ENCODE measurements at regions not wholly inside any gene's neighbourhood (a gene's known extent, or its start where the extent isn't known, plus 50 kb on each side); places are given as distances from the start of the nearest gene placed in this dataset.

DNA sequence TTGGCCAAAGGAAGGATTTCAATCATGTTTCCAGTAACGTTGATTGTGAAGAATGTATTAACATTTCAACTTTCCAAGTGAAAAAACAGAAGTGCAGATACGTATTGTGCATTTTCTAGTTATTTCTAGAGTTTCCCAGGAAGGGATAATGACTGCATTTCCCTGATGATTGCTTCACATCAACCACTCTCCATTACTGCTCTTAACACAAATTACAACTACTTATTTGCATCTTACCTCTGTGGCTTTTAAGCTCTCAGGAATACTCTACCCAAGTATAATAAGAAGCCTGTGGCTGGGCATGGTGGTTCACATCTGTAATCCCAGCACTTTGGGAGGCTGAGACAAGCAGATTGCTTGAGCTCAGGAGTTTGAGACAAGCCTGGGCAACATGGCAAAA lies 582.5 kb downstream of the ZNF385D start:
- POLR2A ChIA-PET: no interaction called here
- no peak for DNase-seq
- H3K27me3 Mint-ChIP-seq: no peaks in the 10 kb centered on the region
- H3K4me3 Mint-ChIP-seq: no peak overlapping the region
- intact Hi-C loops (cut with micrococcal nuclease): no loop called here
- H3K27ac Mint-ChIP-seq: no peak overlapping the region
- no peaks in the 10 kb centered on the region for H3K4me1 Mint-ChIP-seq (ENCODE audit: low read depth)
- CTCF ChIA-PET: no interaction called here
- H3K9me3 Mint-ChIP-seq: peaks cover 2% of the 10 kb centered on the region
- H3K36me3 Mint-ChIP-seq: no peaks in the 10 kb centered on the region

DNA sequence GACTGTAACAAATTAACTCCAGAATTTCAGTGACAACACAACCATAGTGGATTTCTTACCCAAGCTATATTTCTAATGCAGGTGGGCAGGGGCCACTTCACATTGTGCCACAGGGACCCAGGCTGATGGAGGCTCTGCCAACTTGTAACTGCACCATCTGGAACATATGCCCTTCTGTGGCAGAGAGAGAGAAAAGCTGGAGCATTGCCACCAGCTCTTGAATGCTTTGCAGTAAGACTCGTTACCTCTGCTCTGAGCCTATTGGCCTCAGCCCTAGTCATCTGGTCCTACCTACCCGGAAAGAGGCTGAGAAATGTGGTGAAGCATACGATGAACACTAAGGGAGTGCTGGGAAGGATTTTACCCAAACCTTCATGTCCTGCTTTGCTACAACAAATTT lies 587.1 kb downstream of the ZNF385D start:
- ChIA-PET CTCF (no interaction called here), POLR2A (no interaction called here)
- intact Hi-C loops (cut with micrococcal nuclease): no loop called here
- no peak overlapping the region for H3K4me3 Mint-ChIP-seq
- no peaks in the 10 kb centered on the region for H3K4me1 Mint-ChIP-seq (ENCODE audit: low read depth)
- no peaks in the 10 kb centered on the region for H3K36me3 Mint-ChIP-seq
- H3K27me3 Mint-ChIP-seq: no peaks in the 10 kb centered on the region
- peaks cover 7% of the 10 kb centered on the region for H3K9me3 Mint-ChIP-seq
- no peak overlapping the region for H3K27ac Mint-ChIP-seq
- no peak for DNase-seq

DNA sequence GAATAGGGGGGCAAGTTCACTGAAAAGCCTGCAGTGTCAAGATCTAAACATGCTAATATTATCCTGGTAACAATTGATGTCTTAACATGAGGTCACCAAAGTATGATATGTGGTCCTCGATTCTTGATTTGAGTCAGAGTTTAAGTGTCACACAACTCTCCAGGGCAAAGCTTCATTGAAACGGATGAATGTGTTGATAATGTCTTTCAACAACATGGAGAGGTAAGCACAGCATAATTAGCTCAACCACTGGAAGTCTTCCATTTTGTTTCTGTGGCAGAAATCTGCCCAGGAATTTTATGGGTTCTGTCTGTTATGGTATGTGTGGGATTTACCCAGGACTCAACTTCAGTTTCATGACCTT lies 591.5 kb downstream of the ZNF385D start:
- no peaks in the 10 kb centered on the region for H3K4me1 Mint-ChIP-seq (ENCODE audit: low read depth)
- peaks cover 23% of the 10 kb centered on the region for H3K9me3 Mint-ChIP-seq
- POLR2A ChIA-PET: no interaction called here
- no peak overlapping the region for H3K27ac Mint-ChIP-seq
- DNase-seq: no peak
- CTCF ChIA-PET: no interaction called here
- H3K4me3 Mint-ChIP-seq: no peak overlapping the region
- H3K27me3 Mint-ChIP-seq: no peaks in the 10 kb centered on the region
- intact Hi-C loops (cut with micrococcal nuclease): no loop called here
- no peaks in the 10 kb centered on the region for H3K36me3 Mint-ChIP-seq

DNA sequence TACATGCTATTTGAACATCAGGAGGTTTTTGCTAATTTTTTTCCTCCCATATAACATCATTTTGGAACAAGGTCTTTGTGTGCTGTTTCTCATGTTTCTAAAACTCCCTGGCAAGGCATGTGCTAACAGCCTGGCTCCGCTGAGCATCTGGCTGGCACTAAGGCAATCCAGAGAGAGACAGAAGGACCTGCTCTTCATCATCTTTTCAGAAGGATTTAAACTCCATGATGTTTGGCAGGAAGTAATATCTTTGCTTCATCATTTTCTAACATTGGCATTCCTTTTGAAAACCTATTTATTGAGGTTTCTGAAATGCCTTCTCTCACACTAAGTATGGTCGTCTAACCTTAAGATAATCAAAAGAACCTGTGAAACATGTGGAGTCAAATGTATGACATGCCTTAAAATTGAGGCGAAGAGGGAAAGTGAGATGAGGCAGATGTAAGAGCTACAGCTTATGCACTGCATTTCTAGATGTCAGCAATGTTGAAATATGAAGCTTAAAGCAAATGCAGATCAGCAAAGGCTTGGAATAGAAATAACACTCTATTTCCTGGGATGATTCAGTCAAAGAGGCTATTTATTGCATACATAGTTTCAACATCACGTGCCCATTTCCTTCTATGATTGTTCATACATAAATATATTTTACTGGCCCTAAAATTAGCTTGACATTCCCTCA lies 592.0 kb downstream of the ZNF385D start:
- Mint-ChIP-seq H3K9me3 (peaks cover 23% of the 10 kb centered on the region), H3K27me3 (no peaks in the 10 kb centered on the region), H3K27ac (no peak overlapping the region), H3K4me1 (ENCODE audit: low read depth) (no peaks in the 10 kb centered on the region), H3K4me3 (no peak overlapping the region), H3K36me3 (no peaks in the 10 kb centered on the region)
- ChIA-PET POLR2A (no interaction called here), CTCF (no interaction called here)
- intact Hi-C loops (cut with micrococcal nuclease): no loop called here
- no peak for DNase-seq

DNA sequence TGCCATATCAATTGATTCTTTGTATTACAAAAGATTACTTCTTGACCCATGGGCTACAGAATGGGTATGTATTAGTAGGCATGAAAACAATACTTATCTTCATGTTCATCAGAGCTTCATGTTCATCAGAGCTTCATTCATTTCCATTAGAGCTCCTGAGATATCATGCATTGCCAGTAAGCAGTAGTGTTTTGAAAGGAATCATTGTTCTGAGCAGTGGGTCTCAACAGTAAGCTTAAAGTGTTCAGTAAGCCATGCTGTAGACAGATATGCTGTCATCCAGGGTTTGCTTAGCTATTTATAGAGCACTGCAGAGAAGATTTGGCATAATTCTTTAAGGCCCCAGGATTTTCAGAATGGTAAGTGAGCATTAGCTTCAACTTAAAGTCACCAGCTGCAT lies 596.1 kb downstream of the ZNF385D start:
- no peak overlapping the region for H3K4me3 Mint-ChIP-seq
- CTCF ChIA-PET: no interaction called here
- no peaks in the 10 kb centered on the region for H3K4me1 Mint-ChIP-seq (ENCODE audit: low read depth)
- H3K36me3 Mint-ChIP-seq: no peaks in the 10 kb centered on the region
- H3K27me3 Mint-ChIP-seq: no peaks in the 10 kb centered on the region
- peaks cover 20% of the 10 kb centered on the region for H3K9me3 Mint-ChIP-seq
- intact Hi-C loops (cut with micrococcal nuclease): no loop called here
- no peak overlapping the region for H3K27ac Mint-ChIP-seq
- no peak for DNase-seq
- POLR2A ChIA-PET: no interaction called here

DNA sequence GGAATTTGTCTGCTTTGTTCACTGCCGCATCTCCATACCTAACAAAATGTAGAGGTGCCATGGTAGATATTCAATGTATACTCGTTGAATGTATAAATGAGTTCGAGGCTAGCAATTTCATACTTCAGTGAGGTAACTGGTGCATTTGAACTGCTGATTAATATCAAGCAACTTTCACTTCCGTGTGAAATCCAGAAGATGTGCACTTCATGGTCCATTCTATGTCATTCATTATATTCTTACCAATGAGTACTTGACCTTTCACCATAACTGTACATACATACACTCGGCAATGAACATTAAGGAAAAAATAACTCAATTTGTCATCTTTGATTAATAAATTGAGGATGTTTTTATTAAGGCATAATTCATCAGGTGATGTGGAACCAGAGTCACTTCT lies 598.5 kb downstream of the ZNF385D start:
- intact Hi-C loops (cut with micrococcal nuclease): no loop called here
- Mint-ChIP-seq H3K4me1 (ENCODE audit: low read depth) (no peaks in the 10 kb centered on the region), H3K9me3 (peaks cover 10% of the 10 kb centered on the region), H3K36me3 (no peaks in the 10 kb centered on the region), H3K4me3 (no peak overlapping the region), H3K27ac (no peak overlapping the region), H3K27me3 (no peaks in the 10 kb centered on the region)
- DNase-seq: no peak
- ChIA-PET CTCF (no interaction called here), POLR2A (no interaction called here)

DNA sequence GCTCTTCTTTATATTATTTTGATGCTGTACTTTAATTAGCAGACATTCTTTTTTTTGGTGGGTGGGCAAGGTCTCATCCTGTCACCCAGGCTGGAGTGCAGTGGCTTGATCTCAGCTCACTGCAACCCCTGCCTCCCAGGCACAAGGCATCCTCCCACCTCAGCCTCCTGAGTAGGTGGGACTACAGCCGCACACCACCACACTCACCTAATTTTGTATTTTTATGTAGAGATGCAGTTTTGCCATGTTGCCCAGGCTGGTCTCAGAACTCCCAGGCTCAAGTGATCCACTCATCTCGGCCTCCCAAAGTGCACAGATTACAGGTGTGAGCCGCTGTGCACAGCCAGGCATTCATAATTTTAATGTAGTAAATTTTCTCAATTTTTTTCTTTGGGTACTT lies 608.1 kb downstream of the ZNF385D start:
- ChIA-PET POLR2A (no interaction called here), CTCF (no interaction called here)
- peaks cover 8% of the 10 kb centered on the region for H3K9me3 Mint-ChIP-seq
- H3K36me3 Mint-ChIP-seq: no peaks in the 10 kb centered on the region
- intact Hi-C loops (cut with micrococcal nuclease): no loop called here
- no peaks in the 10 kb centered on the region for H3K4me1 Mint-ChIP-seq (ENCODE audit: low read depth)
- DNase-seq: no peak
- no peak overlapping the region for H3K4me3 Mint-ChIP-seq
- H3K27ac Mint-ChIP-seq: no peak overlapping the region
- no peaks in the 10 kb centered on the region for H3K27me3 Mint-ChIP-seq

DNA sequence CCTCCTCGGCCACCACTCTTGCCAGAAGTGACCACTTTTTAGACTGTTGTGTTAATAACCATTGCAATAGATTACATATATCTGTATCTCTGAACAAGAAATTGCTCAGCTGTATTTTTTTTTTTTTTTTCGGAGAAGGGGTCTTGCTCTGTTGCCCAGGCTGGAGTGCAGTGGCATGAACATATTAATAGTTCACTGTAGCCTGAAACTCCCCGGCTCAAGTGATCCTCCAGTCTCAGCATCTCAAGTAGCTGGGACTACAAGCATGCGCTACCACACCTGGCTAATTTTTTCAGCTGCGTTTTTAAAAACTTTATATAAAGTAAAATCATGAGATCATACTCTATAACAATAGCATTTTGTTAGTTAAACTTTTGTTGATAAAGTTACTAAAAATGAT lies 609.0 kb downstream of the ZNF385D start:
- CTCF ChIA-PET: no interaction called here

DNA sequence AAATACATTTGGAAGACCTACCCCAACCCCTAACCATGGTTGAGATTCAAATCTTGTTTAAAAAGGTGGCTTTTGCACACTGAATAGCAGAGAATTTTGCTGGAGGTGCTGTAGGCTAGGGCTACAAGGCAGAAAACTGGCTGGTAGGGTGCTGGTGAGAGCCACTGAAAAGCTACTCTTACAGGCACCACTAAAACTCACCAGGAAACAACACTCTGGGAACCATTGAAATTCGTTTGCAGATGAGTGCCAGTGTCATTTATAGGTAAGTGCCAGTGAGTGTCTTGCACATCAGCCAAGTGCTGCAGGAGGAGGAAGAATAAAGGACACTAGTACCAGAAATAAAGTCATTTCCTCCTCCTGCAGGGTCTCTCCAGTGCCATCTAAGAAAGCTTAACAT lies 610.2 kb downstream of the ZNF385D start:
- POLR2A ChIA-PET: no interaction called here
- Mint-ChIP-seq H3K27ac (no peak overlapping the region), H3K4me1 (ENCODE audit: low read depth) (no peaks in the 10 kb centered on the region), H3K36me3 (no peaks in the 10 kb centered on the region), H3K9me3 (peaks cover 10% of the 10 kb centered on the region), H3K4me3 (no peak overlapping the region), H3K27me3 (no peaks in the 10 kb centered on the region)
- CTCF ChIA-PET: no interaction called here
- intact Hi-C loops (cut with micrococcal nuclease): no loop called here
- no peak for DNase-seq

More for the DNA sequence above, 609.0 kb downstream of the ZNF385D start:
- intact Hi-C loops (cut with micrococcal nuclease): no loop called here
- H3K27ac Mint-ChIP-seq: no peak overlapping the region
- POLR2A ChIA-PET: no interaction called here
- no peak for DNase-seq
- H3K4me3 Mint-ChIP-seq: no peak overlapping the region
- H3K9me3 Mint-ChIP-seq: peaks cover 12% of the 10 kb centered on the region
- no peaks in the 10 kb centered on the region for H3K27me3 Mint-ChIP-seq
- no peaks in the 10 kb centered on the region for H3K36me3 Mint-ChIP-seq
- H3K4me1 Mint-ChIP-seq (ENCODE audit: low read depth): no peaks in the 10 kb centered on the region

DNA sequence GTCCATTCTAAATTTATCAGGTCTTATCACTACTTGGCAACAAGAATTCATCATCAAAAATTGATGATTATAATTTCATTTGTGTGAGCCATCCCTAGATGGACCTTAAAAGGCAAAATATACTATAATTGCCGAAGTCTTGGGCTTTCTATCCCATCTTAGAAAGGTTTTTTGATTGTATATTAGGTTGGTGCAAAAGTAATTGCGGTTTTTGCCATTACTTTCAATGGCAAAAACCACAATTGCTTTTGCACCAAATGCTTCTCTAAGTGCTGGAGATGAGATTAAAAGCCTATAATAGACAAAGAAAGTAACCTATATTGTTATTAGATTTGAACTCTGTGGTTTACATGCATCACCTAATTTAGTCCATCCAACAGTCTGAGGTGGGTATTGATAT lies 612.9 kb downstream of the ZNF385D start:
- Mint-ChIP-seq H3K4me1 (ENCODE audit: low read depth) (no peaks in the 10 kb centered on the region), H3K27me3 (no peaks in the 10 kb centered on the region), H3K27ac (no peak overlapping the region), H3K36me3 (no peaks in the 10 kb centered on the region), H3K9me3 (peaks cover 10% of the 10 kb centered on the region), H3K4me3 (no peak overlapping the region)
- DNase-seq: no peak
- intact Hi-C loops (cut with micrococcal nuclease): no loop called here
- CTCF ChIA-PET: no interaction called here
- POLR2A ChIA-PET: no interaction called here

DNA sequence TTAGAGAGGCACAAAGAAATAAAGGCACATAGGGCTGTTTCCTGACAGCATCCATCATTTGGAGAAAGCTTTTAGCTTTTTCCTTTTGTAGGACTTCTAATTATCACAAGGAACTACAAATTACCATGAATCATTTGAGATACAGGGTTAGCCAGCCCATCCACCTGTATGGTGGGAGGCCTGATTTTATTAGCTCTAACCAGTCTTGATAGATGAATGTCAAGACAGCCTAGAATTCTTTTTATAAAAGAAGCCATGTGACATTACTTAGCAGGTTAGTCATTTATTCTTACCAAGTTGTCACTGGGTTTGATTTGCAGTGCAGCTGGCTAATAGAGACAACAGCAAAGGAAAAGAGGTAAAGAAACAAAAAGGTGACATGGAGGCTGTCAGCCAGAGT lies 618.1 kb downstream of the ZNF385D start:
- Mint-ChIP-seq H3K4me1 (ENCODE audit: low read depth) (no peaks in the 10 kb centered on the region), H3K36me3 (no peaks in the 10 kb centered on the region), H3K4me3 (no peak overlapping the region), H3K27me3 (no peaks in the 10 kb centered on the region), H3K27ac (no peak overlapping the region), H3K9me3 (peaks cover 24% of the 10 kb centered on the region)
- ChIA-PET CTCF (no interaction called here), POLR2A (no interaction called here)
- intact Hi-C loops (cut with micrococcal nuclease): no loop called here
- no peak for DNase-seq

DNA sequence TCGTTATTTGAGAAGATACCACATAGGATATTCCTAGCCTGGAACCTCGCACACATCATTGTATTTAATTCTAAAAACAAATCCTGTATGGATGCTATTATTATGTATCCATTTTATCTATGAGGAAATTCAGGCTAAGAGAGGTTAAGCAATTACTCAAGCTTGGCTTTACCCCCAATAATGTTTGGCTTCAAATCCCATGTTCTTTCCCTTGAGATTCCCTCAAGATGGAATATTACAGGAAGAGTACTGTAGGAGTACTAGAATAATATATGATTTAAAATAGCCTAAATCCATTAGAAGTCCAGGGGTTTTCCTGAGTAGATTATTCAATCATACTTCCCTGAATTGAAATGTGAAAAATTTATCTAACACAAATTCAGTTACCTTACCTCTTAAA lies 630.2 kb downstream of the ZNF385D start:
- no peaks in the 10 kb centered on the region for H3K36me3 Mint-ChIP-seq
- CTCF ChIA-PET: no interaction called here
- POLR2A ChIA-PET: no interaction called here
- no peak overlapping the region for H3K4me3 Mint-ChIP-seq
- H3K27ac Mint-ChIP-seq: no peak overlapping the region
- intact Hi-C loops (cut with micrococcal nuclease): no loop called here
- H3K4me1 Mint-ChIP-seq (ENCODE audit: low read depth): no peaks in the 10 kb centered on the region
- no peaks in the 10 kb centered on the region for H3K27me3 Mint-ChIP-seq
- H3K9me3 Mint-ChIP-seq: peaks cover 30% of the 10 kb centered on the region
- DNase-seq: no peak

DNA sequence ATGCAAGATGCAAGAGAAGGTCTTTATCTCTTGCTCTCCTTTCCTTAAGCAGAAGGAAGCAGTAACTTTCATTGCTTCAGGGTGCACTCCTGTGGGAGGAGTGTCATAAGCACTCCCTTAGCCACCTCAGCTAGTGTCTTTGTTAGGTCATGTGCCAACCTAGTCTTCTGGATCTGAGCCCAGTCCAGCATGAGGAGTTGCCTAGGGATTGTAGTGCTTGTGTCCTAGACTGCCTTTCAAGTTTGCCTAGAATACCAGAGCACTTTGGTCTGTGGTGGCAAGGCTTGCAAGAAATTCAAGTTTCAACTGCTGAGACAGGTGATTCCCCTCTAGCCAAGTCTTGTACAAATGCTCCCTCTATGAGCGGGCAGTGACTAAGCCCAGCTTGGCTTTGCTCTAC lies 633.6 kb downstream of the ZNF385D start:
- H3K36me3 Mint-ChIP-seq: no peaks in the 10 kb centered on the region
- H3K27me3 Mint-ChIP-seq: no peaks in the 10 kb centered on the region
- H3K9me3 Mint-ChIP-seq: peaks cover 27% of the 10 kb centered on the region
- no peak overlapping the region for H3K4me3 Mint-ChIP-seq
- CTCF ChIA-PET: no interaction called here
- intact Hi-C loops (cut with micrococcal nuclease): no loop called here
- DNase-seq: no peak
- no peak overlapping the region for H3K27ac Mint-ChIP-seq
- H3K4me1 Mint-ChIP-seq (ENCODE audit: low read depth): no peaks in the 10 kb centered on the region
- POLR2A ChIA-PET: no interaction called here

DNA sequence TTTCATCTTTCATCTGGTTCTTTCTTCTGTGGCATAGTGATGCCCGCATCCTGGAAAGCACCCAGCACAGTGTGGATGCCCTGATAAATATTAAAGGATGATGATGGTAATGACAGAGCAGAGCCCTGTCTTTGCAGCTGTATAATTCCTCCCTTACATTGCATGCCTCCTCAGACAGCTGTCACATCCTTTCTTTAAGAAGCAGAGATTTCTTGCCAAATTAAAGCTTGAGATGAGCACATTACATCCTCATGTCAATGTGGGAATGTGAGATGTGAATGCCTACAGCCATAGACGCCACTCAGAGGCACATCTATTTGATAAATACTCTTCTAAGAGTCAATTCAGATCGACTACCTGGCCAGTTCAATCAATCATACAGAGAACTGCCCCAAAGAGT lies 642.0 kb downstream of the ZNF385D start:
- POLR2A ChIA-PET: no interaction called here
- no peaks in the 10 kb centered on the region for H3K27me3 Mint-ChIP-seq
- H3K4me1 Mint-ChIP-seq (ENCODE audit: low read depth): no peaks in the 10 kb centered on the region
- intact Hi-C loops (cut with micrococcal nuclease): no loop called here
- H3K4me3 Mint-ChIP-seq: no peak overlapping the region
- CTCF ChIA-PET: no interaction called here
- H3K9me3 Mint-ChIP-seq: peaks cover 32% of the 10 kb centered on the region
- H3K27ac Mint-ChIP-seq: no peak overlapping the region
- no peaks in the 10 kb centered on the region for H3K36me3 Mint-ChIP-seq
- DNase-seq: no peak
